ENCODE measurements at regions not wholly inside any gene's neighbourhood (a gene's known extent, or its start where the extent isn't known, plus 50 kb on each side); places are given as distances from the start of the nearest gene placed in this dataset.
"Not testable (repeated sequence)": the region's sequence is repeated elsewhere in the genome, so short reads cannot be mapped to it uniquely, and the experiment has no call there.

GRCh38 chr14:25826105-25826504, 771.7 kb downstream of the NOVA1 start (continued):
- TF ChIP-seq EHF (CRISPR knock-in tag; IDR thresholded peaks at IDR 0.05): no peak
- TF ChIP-seq ZNF302 (CRISPR knock-in tag; IDR thresholded peaks at IDR 0.05): no peak
- TF ChIP-seq NR3C1 (IDR thresholded peaks at IDR 0.05): no peak
- TF ChIP-seq CBX8 (IDR thresholded peaks at IDR 0.05): no peak
- TF ChIP-seq ATOH8 (CRISPR knock-in tag; IDR thresholded peaks at IDR 0.05; ENCODE audit: low read depth): no peak
- TF ChIP-seq RNF2 (IDR thresholded peaks at IDR 0.05; ENCODE audit: borderline replicate concordance, low read depth): no peak

GRCh38 chr14:25820368-25820767, 770.4 kb upstream of the STXBP6 start:
- H3K4me3 ChIP-seq: no peak overlapping the region
- 5% methylated on average over 1 of the region's 1 CpG for WGBS (ENCODE audit: missing lambda C conversion rate)
- ATAC-seq (no peak), DNase-seq (ENCODE audit: low read depth in 1 of 2, low spot score in 1 of 2) (no peak), FAIRE-seq (no peak)
- H3K27ac ChIP-seq: no peak overlapping the region
- no peaks in the 10 kb centered on the region for H3K9me3 ChIP-seq
- no peaks in the 10 kb centered on the region for H3K4me1 ChIP-seq
- ChIA-PET POLR2A (no interaction called here), CTCF (no interaction called here)
- H3K4me2 ChIP-seq: no peak overlapping the region
- TF ChIP-seq NPAS2 (CRISPR knock-in tag; IDR thresholded peaks at IDR 0.05; ENCODE audit: borderline replicate concordance) (no peak), ZC3H11A (IDR thresholded peaks at IDR 0.05) (no peak), MAX (IDR thresholded peaks at IDR 0.05) (no peak), RARB (CRISPR knock-in tag; IDR thresholded peaks at IDR 0.05) (no peak), HMGXB4 (CRISPR knock-in tag; IDR thresholded peaks at IDR 0.05; ENCODE audit: borderline replicate concordance) (no peak), ZSCAN20 (CRISPR knock-in tag; IDR thresholded peaks at IDR 0.05) (no peak), CEBPB (IDR thresholded peaks at IDR 0.05) (no peak), RAD21 (conservative IDR thresholded peaks at IDR 0.05 in 1 of 2, IDR thresholded peaks at IDR 0.05 in 1 of 2) (no peak), ZNF302 (CRISPR knock-in tag; IDR thresholded peaks at IDR 0.05) (no peak)

GRCh38 chr14:25814622-25815021, 764.7 kb upstream of the STXBP6 start:
- CTCF ChIA-PET: interaction anchor here (1.8 kb wide), 1 partner anchor 9 kb away, joined by 4 read pairs; no protein-coding TSS in a partner anchor
- DNase-seq (ENCODE audit: low read depth in 1 of 2, low spot score in 1 of 2): not testable (repeated sequence)

GRCh38 chr14:25803386-25804018, 753.6 kb upstream of the STXBP6 start:
- FAIRE-seq (no peak), ATAC-seq (no peak), DNase-seq (ENCODE audit: low read depth in 1 of 2, low spot score in 1 of 2) (no peak)
- H3K4me3 ChIP-seq: no peak overlapping the region
- POLR2A ChIA-PET: no interaction called here
- 10% methylated on average over 2 of the region's 2 CpGs for WGBS (ENCODE audit: missing lambda C conversion rate)
- no peaks in the 10 kb centered on the region for H3K9me3 ChIP-seq
- H3K4me1 ChIP-seq: no peaks in the 10 kb centered on the region
- H3K27ac ChIP-seq: no peak overlapping the region
- TF ChIP-seq ZFP36 (IDR thresholded peaks at IDR 0.05; ENCODE audit: borderline replicate concordance, partially characterized antibody) (no peak), SMC3 (IDR thresholded peaks at IDR 0.05) (no peak), MAFK (IDR thresholded peaks at IDR 0.05; ENCODE audit: partially characterized antibody) (no peak)
- CTCF ChIA-PET: no interaction called here
- H3K4me2 ChIP-seq: no peak overlapping the region

More at GRCh38 chr14:25814622-25815021, 764.7 kb upstream of the STXBP6 start:
- H3K27ac ChIP-seq, POLR2A ChIA-PET, H3K4me3 ChIP-seq, H3K9me3 ChIP-seq, H3K4me2 ChIP-seq, ATAC-seq, H3K4me1 ChIP-seq, FAIRE-seq: not testable (repeated sequence)
- WGBS (ENCODE audit: missing lambda C conversion rate): 6% methylated on average over 3 of the region's 3 CpGs

Measured in A549 (cell line).